GM19467 (cell line): ENCODE measurements at regions not wholly inside any gene's neighbourhood (a gene's known extent, or its start where the extent isn't known, plus 50 kb on each side); places are given as distances from the start of the nearest gene placed in this dataset.
"Not testable (repeated sequence)": the region's sequence is repeated elsewhere in the genome, so short reads cannot be mapped to it uniquely, and the experiment has no call there.

Experiments used
- ATAC-seq: cut with Tn5 transposase; IDR thresholded peaks from one replicate; pipeline ENCODE4 v1.9.1; 2021; ENCODE audit warnings: mild to moderate bottlenecking, moderate library complexity; ENCODE audit not compliant: unreplicated experiment

- not testable (repeated sequence) for ATAC-seq
Observed at GRCh38 chr9:12333966-12334365, 359.2 kb upstream of the TYRP1 start.

DNA sequence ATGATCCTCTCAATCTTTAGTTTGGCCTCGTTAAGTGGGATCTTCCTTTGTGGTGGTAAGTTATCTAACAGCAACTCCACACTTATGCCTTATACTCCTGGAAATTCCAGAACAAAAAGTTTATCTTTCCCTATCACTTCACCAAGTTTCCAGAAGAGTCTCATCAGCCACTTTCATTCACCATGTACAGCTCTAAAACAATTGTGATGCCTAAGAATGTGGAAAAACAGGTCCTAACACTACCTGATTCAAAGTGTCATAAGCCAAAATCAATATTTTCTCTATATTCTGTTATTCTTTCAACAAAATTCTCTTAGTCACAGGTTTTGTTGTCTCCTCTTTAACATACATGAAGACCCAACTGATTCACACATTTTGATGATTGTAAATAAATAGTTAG, 342.4 kb upstream of the TYRP1 start:
- ATAC-seq = no peak

GRCh38 chr9:12351293-12352044, 341.7 kb upstream of the TYRP1 start:
- ATAC-seq = no peak

GRCh38 chr9:12352045-12352315, 341.2 kb upstream of the TYRP1 start:
- no peak for ATAC-seq

GRCh38 chr9:12363439-12363838, 329.7 kb upstream of the TYRP1 start:
- no peak for ATAC-seq

GRCh38 chr9:12368569-12368968, 324.6 kb upstream of the TYRP1 start:
- no peak for ATAC-seq

DNA sequence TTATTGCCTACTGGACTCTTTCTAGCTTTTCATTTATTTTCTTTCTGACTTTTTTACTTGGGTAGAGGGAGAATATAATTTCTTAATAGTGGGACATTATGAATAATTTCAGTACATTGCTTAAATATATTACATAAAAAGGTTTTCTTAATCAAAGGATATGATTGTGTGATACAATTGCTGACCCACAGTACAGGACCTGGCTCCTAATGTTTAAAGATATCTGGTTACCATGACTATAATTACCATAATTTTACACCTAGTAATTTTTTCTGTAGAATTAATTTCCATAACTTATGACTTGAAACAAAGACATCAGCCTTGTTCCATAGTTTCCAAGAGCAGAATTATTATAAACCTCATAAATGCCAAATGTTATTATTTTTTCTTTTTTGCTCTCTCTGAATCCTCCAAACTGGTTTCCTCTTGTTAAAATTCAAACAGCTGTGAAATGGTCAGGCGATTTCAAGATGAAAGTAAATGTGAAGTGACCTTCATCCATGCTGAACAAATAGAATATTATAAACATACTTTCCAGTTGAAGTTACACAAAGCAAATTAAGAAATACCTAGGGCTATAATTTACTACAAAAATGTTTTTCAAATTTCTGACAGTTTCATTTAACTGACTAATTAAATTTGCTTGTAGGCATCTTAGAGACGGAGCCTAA, 301.2 kb upstream of the TYRP1 start:
- ATAC-seq = no peak

GRCh38 chr9:12394105-12394504, 299.1 kb upstream of the TYRP1 start:
- no peak for ATAC-seq

- ATAC-seq = no peak
Observed at GRCh38 chr9:12403721-12404120, 289.5 kb upstream of the TYRP1 start.

- no peak for ATAC-seq
Observed at GRCh38 chr9:12413986-12414385, 279.2 kb upstream of the TYRP1 start.

GRCh38 chr9:12414514-12414913, 278.7 kb upstream of the TYRP1 start:
- no peak for ATAC-seq

- no peak for ATAC-seq
Observed at GRCh38 chr9:12415361-12415760, 277.8 kb upstream of the TYRP1 start.

DNA sequence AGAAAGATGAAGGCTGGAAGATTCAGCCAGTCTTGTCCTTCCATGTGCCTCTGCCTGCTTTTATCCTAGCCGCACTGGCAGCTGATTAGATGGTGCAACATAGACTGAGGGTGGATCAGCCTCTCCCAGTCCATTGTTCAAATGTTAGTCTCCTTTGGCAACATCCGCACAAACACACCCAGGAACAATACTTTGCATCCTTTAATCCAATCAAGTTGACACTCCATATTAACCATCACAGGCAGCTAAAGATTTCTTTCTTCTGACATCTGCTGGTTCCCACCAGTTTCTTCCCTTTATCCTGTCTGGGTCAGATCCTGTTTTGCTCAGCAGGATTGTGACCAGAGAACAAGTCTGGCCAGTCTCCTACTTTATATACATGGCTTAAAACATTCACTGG, 276.5 kb upstream of the TYRP1 start:
- no peak for ATAC-seq

DNA sequence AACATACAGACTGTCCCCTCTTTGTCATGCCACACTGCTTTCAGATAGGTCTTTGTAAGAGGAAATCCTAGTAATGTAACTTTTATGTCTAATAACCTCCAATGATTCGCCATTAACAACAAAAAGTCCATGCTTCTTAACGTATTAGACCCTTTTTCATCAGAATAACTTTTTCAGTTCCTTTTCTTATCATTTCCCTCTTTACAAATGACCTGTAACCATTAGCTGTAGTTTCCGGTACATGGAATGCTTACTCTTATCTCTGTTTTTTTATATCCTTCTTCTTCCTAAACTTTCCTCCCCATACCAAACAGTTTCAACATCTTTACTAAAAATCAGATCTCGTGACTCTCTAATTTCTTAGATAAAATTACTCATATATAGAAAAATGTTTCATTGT, 268.9 kb upstream of the TYRP1 start:
- ATAC-seq = no peak

GRCh38 chr9:12425878-12426864, 267.0 kb upstream of the TYRP1 start:
- ATAC-seq = no peak

GRCh38 chr9:12439267-12439666, 253.9 kb upstream of the TYRP1 start:
- ATAC-seq = no peak

- not testable (repeated sequence) for ATAC-seq
Observed at GRCh38 chr9:12441080-12441479, 252.1 kb upstream of the TYRP1 start.

GRCh38 chr9:12441506-12441905, 251.7 kb upstream of the TYRP1 start:
- no peak for ATAC-seq

GRCh38 chr9:12448246-12448645, 244.9 kb upstream of the TYRP1 start:
- no peak for ATAC-seq

DNA sequence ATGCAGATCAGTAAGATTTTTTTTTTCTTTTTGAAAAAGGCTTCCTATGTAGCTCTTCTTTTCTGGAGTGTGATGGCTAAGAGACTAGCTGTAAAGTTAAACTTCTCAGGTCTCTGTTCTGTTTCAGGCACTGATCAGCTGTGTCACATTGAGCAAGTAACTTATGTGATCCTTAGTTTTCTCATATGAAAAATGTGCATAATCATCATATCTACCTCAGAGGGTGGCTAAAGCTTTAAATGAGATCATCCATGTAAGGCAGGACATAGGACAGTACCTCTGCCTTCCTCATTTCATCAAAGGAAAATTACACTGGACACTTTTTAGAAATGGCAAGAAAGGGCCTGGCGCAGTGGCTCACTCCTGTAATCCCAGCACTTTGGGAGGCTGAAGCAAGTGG, 235.9 kb upstream of the TYRP1 start:
- ATAC-seq = no peak

- ATAC-seq = no peak
Observed at GRCh38 chr9:12461763-12462460, 231.3 kb upstream of the TYRP1 start.
